Anterior cingulate cortex (tissue), 58 donors: ENCODE measurements at regions not wholly inside any gene's neighbourhood (a gene's known extent, or its start where the extent isn't known, plus 50 kb on each side); places are given as distances from the start of the nearest gene placed in this dataset.

Source experiments
- DNase-seq, 58 donors: peaks; one replicate each; lab custom pipeline; 2025; lab: John Stamatoyannopoulos, UW

- DNase-seq: peak in 6 of 58 donors; percentile 4 to 22 (median 8)
Observed at GRCh38 chr15:94671858-94672532, 440.6 kb downstream of the MCTP2 start.

GRCh38 chr15:94673801-94674200 is 442.4 kb downstream of the MCTP2 start:
- DNase-seq: no peak

- peak in 5 of 58 donors; percentile 3 to 18 (median 7) for DNase-seq
Observed at GRCh38 chr15:94674296-94674695, 442.9 kb downstream of the MCTP2 start.

- no peak for DNase-seq
Observed at GRCh38 chr15:94677202-94677790, 445.9 kb downstream of the MCTP2 start.

- DNase-seq: no peak
Observed at GRCh38 chr15:94682171-94682570, 450.8 kb downstream of the MCTP2 start.

- DNase-seq: no peak
Observed at GRCh38 chr15:94683902-94684301, 452.5 kb downstream of the MCTP2 start.

GRCh38 chr15:94691169-94691568 is 459.8 kb downstream of the MCTP2 start:
- no peak for DNase-seq

- DNase-seq: no peak
Observed at GRCh38 chr15:94692710-94693109, 461.3 kb downstream of the MCTP2 start.

- DNase-seq: no peak
Observed at GRCh38 chr15:94700211-94700610, 468.9 kb downstream of the MCTP2 start.

- DNase-seq: no peak
Observed at GRCh38 chr15:94701281-94701985, 470.1 kb downstream of the MCTP2 start.

GRCh38 chr15:94703596-94703995 is 472.2 kb downstream of the MCTP2 start:
- DNase-seq: no peak

- no peak for DNase-seq
Observed at GRCh38 chr15:94704421-94704820, 473.1 kb downstream of the MCTP2 start.

- no peak for DNase-seq
Observed at GRCh38 chr15:94704946-94705345, 473.6 kb downstream of the MCTP2 start.

- no peak for DNase-seq
Observed at GRCh38 chr15:94709319-94709718, 478.0 kb downstream of the MCTP2 start.

- no peak for DNase-seq
Observed at GRCh38 chr15:94722024-94722636, 490.8 kb downstream of the MCTP2 start.

GRCh38 chr15:94723801-94724200 is 492.4 kb downstream of the MCTP2 start:
- no peak for DNase-seq

GRCh38 chr15:94731286-94731685 is 499.9 kb downstream of the MCTP2 start:
- DNase-seq: no peak

- no peak for DNase-seq
Observed at GRCh38 chr15:94734460-94734859, 503.1 kb downstream of the MCTP2 start.

GRCh38 chr15:94736236-94736635 is 504.9 kb downstream of the MCTP2 start:
- no peak for DNase-seq

GRCh38 chr15:94739639-94740038 is 508.3 kb downstream of the MCTP2 start:
- DNase-seq: no peak

- no peak for DNase-seq
Observed at GRCh38 chr15:94740469-94740868, 509.1 kb downstream of the MCTP2 start.
